Activated CD4-positive, alpha-beta memory T cell treated with anti-CD3 and anti-CD28 coated beads for 36 hours (primary cell): ENCODE measurements at regions not wholly inside any gene's neighbourhood (a gene's known extent, or its start where the extent isn't known, plus 50 kb on each side); places are given as distances from the start of the nearest gene placed in this dataset.

Experiments used
- CTCF ChIA-PET: fragments of 350-600 bp; sonication (Branson Sonifier 250); formaldehyde crosslinking; loops from one replicate; lab custom pipeline; 2021; ENCODE audit warnings: antibody characterized with exemption, inconsistent platforms; lab: Charles Lee
- POLR2A ChIA-PET: fragments of 350-600 bp; sonication (Branson Sonifier 250); formaldehyde crosslinking; loops from one replicate; lab custom pipeline; 2021; ENCODE audit warnings: antibody characterized with exemption; lab: Charles Lee
- DNase-seq: peaks from one replicate; pipeline ENCODE4 v3.0.0-alpha.2; 2020
- H3K27ac Mint-ChIP-seq: one replicate; pipeline ENCODE4 v1.8.0; 2021; ENCODE audit warnings: mixed read lengths
- H3K27me3 Mint-ChIP-seq: one replicate; pipeline ENCODE4 v1.8.0; 2021; ENCODE audit warnings: mixed read lengths
- H3K36me3 Mint-ChIP-seq: one replicate; pipeline ENCODE4 v1.8.0; 2021; ENCODE audit warnings: mixed read lengths
- H3K4me1 Mint-ChIP-seq: one replicate; pipeline ENCODE4 v1.8.0; 2021; ENCODE audit warnings: low read depth, mixed read lengths
- H3K4me3 Mint-ChIP-seq: one replicate; pipeline ENCODE4 v1.8.0; 2021; ENCODE audit warnings: mild to moderate bottlenecking, mixed read lengths
- H3K9me3 Mint-ChIP-seq: one replicate; pipeline ENCODE4 v1.8.0; 2021; ENCODE audit warnings: mixed read lengths
- intact Hi-C: fragments of 100-400 bp; cut with micrococcal nuclease; formaldehyde crosslinking; loops from one replicate; pipeline ENCODE4 v1.15.1; 2023

DNA sequence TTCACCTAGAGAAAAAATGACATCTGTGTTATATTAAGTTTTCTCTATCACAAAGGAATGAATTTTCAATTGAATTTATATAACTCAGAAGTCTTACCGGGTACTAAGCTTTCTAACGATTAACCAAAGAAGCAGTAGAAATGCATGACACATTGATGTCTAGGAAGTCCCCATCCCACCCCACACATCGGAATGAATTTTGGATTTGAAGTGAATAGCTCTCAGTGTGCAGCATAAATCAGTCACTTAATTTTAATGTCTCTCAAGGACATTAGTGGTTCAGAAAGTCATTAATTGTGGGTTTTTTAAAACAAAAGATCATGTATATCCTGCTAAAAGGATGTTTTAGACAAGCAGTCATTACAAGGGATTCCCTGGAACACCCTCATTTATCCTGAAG, 141.4 kb upstream of the PIEZO2 start:
- no peaks in the 10 kb centered on the region for H3K4me1 Mint-ChIP-seq
- intact Hi-C loops = no loop called here
- CTCF ChIA-PET = no interaction called here
- POLR2A ChIA-PET = no interaction called here
- H3K4me3 Mint-ChIP-seq = no peak overlapping the region
- H3K27ac Mint-ChIP-seq = no peak overlapping the region
- no peak for DNase-seq
- H3K27me3 Mint-ChIP-seq = peaks cover 3% of the 10 kb centered on the region
- H3K9me3 Mint-ChIP-seq = no peaks in the 10 kb centered on the region
- H3K36me3 Mint-ChIP-seq = no peaks in the 10 kb centered on the region

DNA sequence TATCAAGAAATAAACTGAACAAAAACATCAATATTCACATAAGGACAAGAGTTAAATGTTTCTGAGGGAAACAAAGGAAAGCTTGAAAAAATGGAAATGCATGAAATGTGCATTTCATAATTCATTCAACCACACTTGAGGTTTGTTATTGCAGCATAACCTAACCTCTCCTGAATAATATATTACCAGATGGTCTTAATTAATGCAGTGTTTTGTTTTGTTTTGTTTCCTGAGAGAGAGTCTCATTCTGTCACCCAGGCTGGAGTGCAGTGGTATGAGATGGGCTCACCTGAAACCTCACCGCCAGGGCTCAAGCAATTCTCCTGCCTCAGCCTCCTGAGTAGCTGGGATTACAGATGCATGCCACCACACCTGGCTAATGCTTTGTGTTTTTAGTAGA, 139.9 kb upstream of the PIEZO2 start:
- H3K4me3 Mint-ChIP-seq = no peak overlapping the region
- POLR2A ChIA-PET = no interaction called here
- no peak overlapping the region for H3K27ac Mint-ChIP-seq
- CTCF ChIA-PET = no interaction called here
- H3K27me3 Mint-ChIP-seq = peaks cover 3% of the 10 kb centered on the region
- H3K4me1 Mint-ChIP-seq = no peaks in the 10 kb centered on the region
- no peaks in the 10 kb centered on the region for H3K36me3 Mint-ChIP-seq
- no peak for DNase-seq
- intact Hi-C loops = no loop called here
- no peaks in the 10 kb centered on the region for H3K9me3 Mint-ChIP-seq

GRCh38 chr18:11288401-11288800, 139.0 kb upstream of the PIEZO2 start:
- no peak overlapping the region for H3K4me3 Mint-ChIP-seq
- H3K27me3 Mint-ChIP-seq = peaks cover 3% of the 10 kb centered on the region
- no peaks in the 10 kb centered on the region for H3K9me3 Mint-ChIP-seq
- DNase-seq = no peak
- H3K36me3 Mint-ChIP-seq = no peaks in the 10 kb centered on the region
- CTCF ChIA-PET = no interaction called here
- no peak overlapping the region for H3K27ac Mint-ChIP-seq
- H3K4me1 Mint-ChIP-seq = no peaks in the 10 kb centered on the region
- POLR2A ChIA-PET = no interaction called here
- intact Hi-C loops = no loop called here

GRCh38 chr18:11286431-11286830, 137.1 kb upstream of the PIEZO2 start:
- ChIA-PET CTCF (interaction anchor here (0.6 kb wide), 1 partner anchor 12 kb away, joined by 3 read pairs; no protein-coding TSS in a partner anchor), POLR2A (no interaction called here)
- Mint-ChIP-seq H3K4me1 (no peaks in the 10 kb centered on the region), H3K27me3 (peaks cover 3% of the 10 kb centered on the region), H3K4me3 (no peak overlapping the region), H3K9me3 (no peaks in the 10 kb centered on the region), H3K27ac (no peak overlapping the region), H3K36me3 (no peaks in the 10 kb centered on the region)
- intact Hi-C loops = no loop called here
- no peak for DNase-seq

- H3K4me3 Mint-ChIP-seq = no peak overlapping the region
- H3K36me3 Mint-ChIP-seq = no peaks in the 10 kb centered on the region
- no peak overlapping the region for H3K27ac Mint-ChIP-seq
- intact Hi-C loops = no loop called here
- no peaks in the 10 kb centered on the region for H3K27me3 Mint-ChIP-seq
- H3K9me3 Mint-ChIP-seq = no peaks in the 10 kb centered on the region
- no peaks in the 10 kb centered on the region for H3K4me1 Mint-ChIP-seq
- CTCF ChIA-PET = no interaction called here
- POLR2A ChIA-PET = no interaction called here
- no peak for DNase-seq
Observed at GRCh38 chr18:11284811-11285210, 135.4 kb upstream of the PIEZO2 start.

- Mint-ChIP-seq H3K27ac (no peak overlapping the region), H3K4me3 (no peak overlapping the region), H3K9me3 (no peaks in the 10 kb centered on the region), H3K4me1 (no peaks in the 10 kb centered on the region), H3K27me3 (no peaks in the 10 kb centered on the region), H3K36me3 (no peaks in the 10 kb centered on the region)
- ChIA-PET CTCF (no interaction called here), POLR2A (no interaction called here)
- no peak for DNase-seq
- intact Hi-C loops = no loop called here
Observed at GRCh38 chr18:11284349-11284748, 135.0 kb upstream of the PIEZO2 start.

DNA sequence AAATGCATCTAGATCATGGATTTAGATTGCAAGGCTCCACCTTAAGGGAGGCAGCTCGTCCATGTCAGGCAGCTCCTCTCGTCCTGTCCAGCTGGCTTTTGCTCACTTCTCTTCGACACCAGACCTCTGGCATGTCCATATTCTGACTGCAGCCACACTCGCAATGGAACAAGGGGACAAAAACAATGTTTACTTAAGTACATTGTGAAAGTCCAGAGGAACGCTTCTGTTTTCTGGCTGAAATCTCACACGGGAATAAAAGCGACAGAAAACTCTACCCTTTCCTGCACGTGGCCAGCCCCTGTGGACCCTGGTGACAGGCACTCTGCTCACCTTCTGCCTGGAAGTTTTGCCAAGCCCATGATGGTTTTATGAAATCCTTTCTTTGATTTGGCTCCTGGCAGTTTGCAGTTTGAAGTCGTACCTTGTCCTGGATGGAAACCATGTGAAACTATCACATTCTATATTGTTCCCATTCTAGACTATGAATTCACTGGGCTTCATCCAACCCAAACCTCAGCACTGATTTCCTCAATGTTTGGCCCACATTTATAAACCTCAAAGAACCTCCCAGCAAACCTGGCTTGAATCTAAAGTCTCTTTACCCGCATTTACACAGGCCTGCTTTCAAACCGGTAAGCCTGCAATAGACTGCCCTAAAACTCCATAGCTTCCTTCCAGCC, 134.3 kb upstream of the PIEZO2 start:
- Mint-ChIP-seq H3K27ac (no peak overlapping the region), H3K4me3 (no peak overlapping the region), H3K36me3 (no peaks in the 10 kb centered on the region), H3K27me3 (no peaks in the 10 kb centered on the region), H3K4me1 (no peaks in the 10 kb centered on the region), H3K9me3 (no peaks in the 10 kb centered on the region)
- POLR2A ChIA-PET = no interaction called here
- CTCF ChIA-PET = no interaction called here
- no peak for DNase-seq
- intact Hi-C loops = no loop called here

DNA sequence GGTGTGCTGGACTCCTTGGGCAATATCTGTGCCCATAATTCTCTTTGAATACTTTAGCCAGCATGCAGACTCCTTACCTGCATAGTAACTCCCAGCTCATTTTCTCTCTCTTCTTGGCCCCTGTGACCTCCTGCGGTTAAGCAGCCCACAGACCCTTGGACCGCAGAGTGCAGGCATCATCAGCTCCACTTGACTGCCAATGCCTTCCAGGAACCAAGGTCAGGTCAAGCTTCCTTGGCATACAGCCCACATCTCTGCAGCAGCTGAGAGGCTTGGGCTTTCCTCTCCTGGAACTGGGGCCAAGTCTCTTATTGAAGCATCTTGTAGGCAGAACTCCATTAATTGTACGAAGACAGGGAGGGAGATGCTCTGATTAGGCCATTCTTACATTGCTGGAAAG, 130.1 kb upstream of the PIEZO2 start:
- no peak for DNase-seq
- no peak overlapping the region for H3K27ac Mint-ChIP-seq
- intact Hi-C loops = no loop called here
- no peaks in the 10 kb centered on the region for H3K4me1 Mint-ChIP-seq
- H3K27me3 Mint-ChIP-seq = no peaks in the 10 kb centered on the region
- no peaks in the 10 kb centered on the region for H3K9me3 Mint-ChIP-seq
- ChIA-PET POLR2A (no interaction called here), CTCF (no interaction called here)
- no peak overlapping the region for H3K4me3 Mint-ChIP-seq
- H3K36me3 Mint-ChIP-seq = no peaks in the 10 kb centered on the region

DNA sequence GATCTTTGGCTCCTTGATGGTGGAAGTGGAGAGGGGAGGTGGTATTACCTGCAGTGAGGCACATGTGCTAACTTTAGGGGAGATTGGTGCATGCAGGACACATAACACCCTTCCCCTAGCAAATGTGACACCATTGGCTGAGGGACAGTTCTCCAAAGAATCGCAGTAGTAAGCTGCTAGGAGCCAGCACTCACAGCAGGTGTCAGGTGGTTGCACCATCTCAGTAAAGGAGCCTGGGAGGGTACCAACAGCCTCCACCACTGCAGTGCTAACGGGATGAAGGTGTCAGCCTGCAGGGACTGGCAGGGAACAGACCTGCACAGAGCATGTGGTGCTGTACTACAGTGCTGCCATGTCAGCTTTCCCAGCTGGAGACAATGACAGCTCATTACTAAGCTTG, 127.3 kb upstream of the PIEZO2 start:
- ChIA-PET CTCF (no interaction called here), POLR2A (no interaction called here)
- H3K9me3 Mint-ChIP-seq = no peaks in the 10 kb centered on the region
- H3K36me3 Mint-ChIP-seq = no peaks in the 10 kb centered on the region
- H3K27ac Mint-ChIP-seq = no peak overlapping the region
- no peaks in the 10 kb centered on the region for H3K27me3 Mint-ChIP-seq
- no peak for DNase-seq
- intact Hi-C loops = no loop called here
- no peak overlapping the region for H3K4me3 Mint-ChIP-seq
- H3K4me1 Mint-ChIP-seq = no peaks in the 10 kb centered on the region

DNA sequence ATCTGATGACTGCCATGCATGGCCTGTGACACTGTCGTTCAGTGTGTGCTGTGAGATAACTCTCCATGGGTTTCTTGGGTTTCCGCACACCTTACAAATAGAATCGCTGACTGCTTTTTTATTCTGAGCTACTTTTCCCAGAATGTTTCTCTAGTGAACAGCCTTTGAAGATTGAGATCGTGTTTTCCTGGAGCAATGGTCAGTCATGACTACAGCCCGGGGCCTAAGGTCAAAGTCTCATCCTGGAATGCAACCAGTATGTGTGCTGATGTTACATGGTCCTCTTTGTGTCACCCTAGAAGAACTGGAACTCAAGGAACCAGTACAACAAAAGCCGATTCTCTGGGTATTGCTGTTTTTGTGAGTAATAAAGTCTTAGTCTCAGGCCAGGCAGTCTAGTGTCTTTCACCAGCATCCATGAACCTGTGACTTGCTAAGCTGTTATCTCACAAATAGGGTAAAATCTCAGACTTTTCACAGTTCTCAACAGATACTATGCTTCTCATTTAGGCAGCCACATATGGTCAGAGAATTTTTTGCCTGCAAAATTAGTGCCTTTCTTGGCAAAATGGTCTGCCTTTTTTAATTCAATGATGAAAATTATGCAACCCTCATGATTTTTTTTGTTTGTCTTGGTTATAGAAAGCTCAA, 124.9 kb upstream of the PIEZO2 start:
- Mint-ChIP-seq H3K27ac (no peak overlapping the region), H3K4me1 (no peaks in the 10 kb centered on the region), H3K9me3 (no peaks in the 10 kb centered on the region), H3K27me3 (no peaks in the 10 kb centered on the region), H3K36me3 (no peaks in the 10 kb centered on the region), H3K4me3 (no peak overlapping the region)
- intact Hi-C loops = no loop called here
- ChIA-PET CTCF (interaction anchor here (0.6 kb wide), 1 partner anchor 12 kb away, joined by 3 read pairs; no protein-coding TSS in a partner anchor), POLR2A (no interaction called here)
- no peak for DNase-seq

- CTCF ChIA-PET = no interaction called here
Observed at GRCh38 chr18:11272516-11272915, 123.1 kb upstream of the PIEZO2 start.

GRCh38 chr18:11271954-11272353, 122.6 kb upstream of the PIEZO2 start:
- H3K4me1 Mint-ChIP-seq = no peaks in the 10 kb centered on the region
- intact Hi-C loops = no loop called here
- POLR2A ChIA-PET = no interaction called here

More at GRCh38 chr18:11272516-11272915, 123.1 kb upstream of the PIEZO2 start:
- Mint-ChIP-seq H3K27me3 (no peaks in the 10 kb centered on the region), H3K9me3 (no peaks in the 10 kb centered on the region), H3K4me3 (no peak overlapping the region), H3K4me1 (no peaks in the 10 kb centered on the region), H3K36me3 (no peaks in the 10 kb centered on the region), H3K27ac (no peak overlapping the region)
- no peak for DNase-seq
- intact Hi-C loops = no loop called here
- POLR2A ChIA-PET = no interaction called here

DNA sequence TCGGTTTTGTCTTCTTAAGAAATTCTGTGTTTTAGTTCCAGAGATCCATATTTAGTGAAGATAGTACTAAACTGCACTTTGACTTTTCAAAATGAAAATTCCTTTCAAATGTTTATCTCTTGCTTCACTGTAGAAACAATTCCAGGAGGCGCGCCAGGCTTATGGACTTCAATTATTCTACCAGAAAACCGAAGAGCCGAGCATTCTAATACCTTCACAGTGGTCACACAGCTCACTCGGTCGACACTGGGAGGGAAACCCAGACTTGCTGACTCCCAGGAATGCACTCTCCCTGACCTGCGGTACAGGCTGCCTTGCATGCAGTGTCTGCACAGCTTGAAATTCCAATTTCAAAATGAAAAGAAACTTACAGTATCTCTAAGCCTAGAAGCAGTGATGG, 119.9 kb upstream of the PIEZO2 start:
- ChIA-PET POLR2A (no interaction called here), CTCF (no interaction called here)
- Mint-ChIP-seq H3K27ac (no peak overlapping the region), H3K9me3 (peaks cover 8% of the 10 kb centered on the region), H3K36me3 (no peaks in the 10 kb centered on the region), H3K4me3 (no peak overlapping the region), H3K4me1 (no peaks in the 10 kb centered on the region), H3K27me3 (peaks cover 7% of the 10 kb centered on the region)
- intact Hi-C loops = no loop called here
- no peak for DNase-seq

More at GRCh38 chr18:11271954-11272353, 122.6 kb upstream of the PIEZO2 start:
- Mint-ChIP-seq H3K36me3 (no peaks in the 10 kb centered on the region), H3K4me3 (no peak overlapping the region), H3K27ac (no peak overlapping the region), H3K9me3 (no peaks in the 10 kb centered on the region), H3K27me3 (peaks cover 3% of the 10 kb centered on the region)
- CTCF ChIA-PET = no interaction called here
- DNase-seq = no peak
